Parathyroid adenoma (tissue), 2 donors: ENCODE measurements at regions not wholly inside any gene's neighbourhood (a gene's known extent, or its start where the extent isn't known, plus 50 kb on each side); places are given as distances from the start of the nearest gene placed in this dataset.

ENCODE experiments used
- H2AFZ ChIP-seq: fragments of 300-600 bp; sonication (generic); one replicate; pipeline ENCODE4 v1.7.0; 2017; ENCODE audit warnings: antibody characterized with exemption, mild to moderate bottlenecking
- H3K27ac ChIP-seq: fragments of 300-600 bp; sonication (generic); one replicate; pipeline ENCODE4 v1.7.0; 2017
- H3K27me3 ChIP-seq: fragments of 300-600 bp; sonication (generic); one replicate; pipeline ENCODE4 v1.7.0; 2017; ENCODE audit warnings: low read length; ENCODE audit not compliant: control insufficient read depth, insufficient read depth
- H3K36me3 ChIP-seq: fragments of 300-600 bp; sonication (generic); one replicate; pipeline ENCODE4 v1.7.0; 2017; ENCODE audit warnings: low read length; ENCODE audit not compliant: control insufficient read depth, insufficient read depth
- H3K4me1 ChIP-seq: fragments of 300-600 bp; sonication (generic); one replicate; pipeline ENCODE4 v1.7.0; 2017; ENCODE audit warnings: control low read depth
- H3K4me2 ChIP-seq: fragments of 300-600 bp; sonication (generic); one replicate; pipeline ENCODE4 v1.7.0; 2017; ENCODE audit warnings: low read length
- H3K4me3 ChIP-seq: fragments of 300-600 bp; sonication (generic); one replicate; pipeline ENCODE4 v1.7.0; 2017; ENCODE audit warnings: low read depth, low read length
- H3K79me2 ChIP-seq: fragments of 300-600 bp; sonication (generic); one replicate; pipeline ENCODE4 v1.7.0; 2017; ENCODE audit warnings: control low read depth
- H3K9ac ChIP-seq: fragments of 300-600 bp; sonication (generic); one replicate; pipeline ENCODE4 v1.7.0; 2017; ENCODE audit warnings: mild to moderate bottlenecking
- H3K9me3 ChIP-seq: fragments of 300-600 bp; sonication (generic); one replicate; pipeline ENCODE4 v1.7.0; 2017; ENCODE audit warnings: low read length; ENCODE audit not compliant: control insufficient read depth
- TF ChIP-seq, protein P1 (sequence below): fragments of 300-600 bp; sonication (generic); IDR thresholded peaks from one replicate; pipeline ENCODE4 v1.7.0; 2017; ENCODE audit warnings: antibody characterized with exemption, mild to moderate bottlenecking
- donor health status: primary hyperparathyroidism.

DNA sequence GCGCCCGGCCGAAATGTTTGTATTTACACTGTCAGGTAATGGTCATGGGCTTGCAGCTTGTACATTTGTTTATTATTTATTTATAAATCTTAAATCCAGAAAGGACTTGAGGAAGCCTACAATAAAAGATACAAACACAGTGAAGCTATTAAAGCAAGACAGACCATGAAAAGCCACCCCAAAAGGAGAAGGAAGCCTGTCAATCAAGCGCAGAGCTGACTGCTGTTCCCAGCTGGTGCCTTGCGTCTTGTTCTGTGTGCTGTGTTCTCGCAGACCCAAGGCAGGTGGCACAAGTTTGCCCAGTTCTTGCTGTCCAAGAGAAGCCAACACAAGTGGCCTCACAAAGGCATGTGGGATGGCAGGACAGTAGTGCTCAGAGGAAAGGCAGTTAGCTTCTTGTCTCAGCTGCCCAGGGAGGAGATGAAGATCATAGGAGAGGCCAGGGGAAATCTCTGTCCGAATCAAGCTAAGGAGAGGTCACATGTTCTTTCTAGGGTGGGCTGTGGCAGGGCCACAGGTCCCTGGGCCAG, 73.2 kb downstream of the SLC25A47 start:
- Histone ChIP-seq H3K4me2 (no peak overlapping the region), H3K36me3 (no peaks in the 10 kb centered on the region), H3K9me3 (no peaks in the 10 kb centered on the region), H3K9ac (no peak overlapping the region), H3K27ac (no peak overlapping the region), H3K27me3 (no peaks in the 10 kb centered on the region), H3K79me2 (peaks cover 8% of the 10 kb centered on the region), H2AFZ (no peak overlapping the region), H3K4me1 (no peaks in the 10 kb centered on the region), H3K4me3 (no peak overlapping the region)
- TF ChIP-seq, protein P1, sequence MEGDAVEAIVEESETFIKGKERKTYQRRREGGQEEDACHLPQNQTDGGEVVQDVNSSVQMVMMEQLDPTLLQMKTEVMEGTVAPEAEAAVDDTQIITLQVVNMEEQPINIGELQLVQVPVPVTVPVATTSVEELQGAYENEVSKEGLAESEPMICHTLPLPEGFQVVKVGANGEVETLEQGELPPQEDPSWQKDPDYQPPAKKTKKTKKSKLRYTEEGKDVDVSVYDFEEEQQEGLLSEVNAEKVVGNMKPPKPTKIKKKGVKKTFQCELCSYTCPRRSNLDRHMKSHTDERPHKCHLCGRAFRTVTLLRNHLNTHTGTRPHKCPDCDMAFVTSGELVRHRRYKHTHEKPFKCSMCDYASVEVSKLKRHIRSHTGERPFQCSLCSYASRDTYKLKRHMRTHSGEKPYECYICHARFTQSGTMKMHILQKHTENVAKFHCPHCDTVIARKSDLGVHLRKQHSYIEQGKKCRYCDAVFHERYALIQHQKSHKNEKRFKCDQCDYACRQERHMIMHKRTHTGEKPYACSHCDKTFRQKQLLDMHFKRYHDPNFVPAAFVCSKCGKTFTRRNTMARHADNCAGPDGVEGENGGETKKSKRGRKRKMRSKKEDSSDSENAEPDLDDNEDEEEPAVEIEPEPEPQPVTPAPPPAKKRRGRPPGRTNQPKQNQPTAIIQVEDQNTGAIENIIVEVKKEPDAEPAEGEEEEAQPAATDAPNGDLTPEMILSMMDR, result no peak

DNA sequence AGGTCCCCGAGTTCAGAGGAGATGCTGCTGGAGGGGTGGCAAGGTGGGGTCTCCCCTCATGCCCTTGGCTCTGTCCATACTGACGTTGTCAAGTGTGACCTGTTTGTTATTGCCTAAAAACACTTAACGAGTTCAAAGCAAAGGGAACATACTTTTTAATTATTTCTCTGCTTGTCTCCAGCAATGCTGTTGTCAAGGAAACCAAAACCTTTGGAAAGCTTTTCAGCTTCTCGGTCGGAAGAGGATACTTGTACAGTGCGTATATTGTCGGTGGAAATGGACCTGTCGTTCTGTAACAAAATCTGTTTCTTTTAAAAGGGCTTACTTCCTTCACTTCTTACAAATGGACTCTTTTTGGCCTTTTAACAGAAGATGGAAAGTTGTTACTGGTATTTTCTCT, 73.9 kb downstream of the SLC25A47 start:
- Histone ChIP-seq H3K36me3 (no peaks in the 10 kb centered on the region), H3K4me1 (no peaks in the 10 kb centered on the region), H3K4me2 (no peak overlapping the region), H3K4me3 (no peak overlapping the region), H2AFZ (no peak overlapping the region), H3K27me3 (no peaks in the 10 kb centered on the region), H3K9ac (no peak overlapping the region), H3K79me2 (peaks cover 8% of the 10 kb centered on the region), H3K9me3 (no peaks in the 10 kb centered on the region), H3K27ac (no peak overlapping the region)
- TF ChIP-seq, protein P1, result no peak

DNA sequence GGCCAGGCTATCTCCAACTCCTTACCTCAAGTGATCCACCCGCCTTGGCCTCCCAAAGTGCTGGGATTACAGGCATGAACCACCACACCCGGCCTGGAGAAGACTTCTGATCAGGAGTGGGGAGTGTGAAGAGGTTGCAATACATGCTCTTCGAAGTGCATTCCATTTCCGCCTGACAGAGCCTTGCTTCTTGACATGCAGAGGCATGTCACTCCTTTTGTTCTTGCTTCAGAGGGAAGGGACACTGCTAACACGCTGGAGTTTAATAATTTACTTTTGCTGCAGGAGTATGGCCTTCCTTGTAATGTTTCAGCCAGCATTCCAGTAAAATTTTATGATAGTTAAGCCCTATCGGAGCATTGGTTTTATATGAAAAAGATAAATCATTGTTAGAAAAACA, 74.9 kb downstream of the SLC25A47 start:
- Histone ChIP-seq H3K4me1 (no peaks in the 10 kb centered on the region), H3K27ac (no peak overlapping the region), H3K4me3 (no peak overlapping the region), H3K9me3 (no peaks in the 10 kb centered on the region), H3K36me3 (no peaks in the 10 kb centered on the region), H3K4me2 (no peak overlapping the region), H3K9ac (no peak overlapping the region), H3K27me3 (no peaks in the 10 kb centered on the region), H2AFZ (no peak overlapping the region), H3K79me2 (peaks cover 8% of the 10 kb centered on the region)
- TF ChIP-seq, protein P1, result no peak

DNA sequence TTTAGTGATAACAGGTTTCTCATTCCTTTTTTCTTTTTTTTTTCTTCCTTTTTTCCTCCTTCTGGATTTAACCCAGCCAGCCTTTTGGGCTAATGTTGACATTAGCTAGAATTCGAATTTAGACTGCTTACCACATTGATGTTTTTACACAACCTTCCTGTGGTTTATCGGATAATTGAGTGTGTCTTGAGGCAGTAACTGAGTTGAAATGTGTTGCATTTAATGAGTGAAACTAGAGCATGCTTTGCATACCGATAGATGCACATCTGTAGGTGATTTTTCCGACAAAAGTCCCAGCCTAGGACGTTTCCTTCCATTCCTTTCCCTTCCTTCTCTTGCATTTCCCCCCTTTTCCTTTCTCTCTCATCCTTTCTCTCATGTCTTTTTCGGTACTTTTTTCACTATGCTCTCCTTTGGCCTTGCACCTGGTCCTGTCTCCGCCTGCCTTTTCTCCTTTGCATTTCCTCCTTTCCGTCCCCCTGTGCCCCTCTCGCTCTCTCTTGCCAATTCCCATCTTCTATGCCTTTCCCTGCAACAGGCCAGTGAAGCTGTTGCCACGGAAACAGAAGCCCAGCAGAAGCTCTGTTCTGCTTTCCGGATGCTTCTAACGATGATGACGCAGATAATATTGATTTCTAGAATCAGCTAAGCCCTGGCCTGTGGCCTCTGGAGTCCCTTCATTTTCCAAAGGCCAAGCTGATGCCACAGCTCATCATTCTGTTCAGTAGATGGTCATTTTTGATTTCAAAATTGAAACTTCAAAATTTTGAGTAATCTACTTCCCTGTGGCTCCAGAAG, 76.1 kb downstream of the SLC25A47 start:
- Histone ChIP-seq H3K4me1 (no peaks in the 10 kb centered on the region), H3K9ac (no peak overlapping the region), H3K36me3 (no peaks in the 10 kb centered on the region), H3K4me2 (no peak overlapping the region), H3K9me3 (no peaks in the 10 kb centered on the region), H2AFZ (no peak overlapping the region), H3K79me2 (peaks cover 7% of the 10 kb centered on the region), H3K27ac (no peak overlapping the region), H3K4me3 (no peak overlapping the region), H3K27me3 (no peaks in the 10 kb centered on the region)
- TF ChIP-seq, protein P1, result no peak

DNA sequence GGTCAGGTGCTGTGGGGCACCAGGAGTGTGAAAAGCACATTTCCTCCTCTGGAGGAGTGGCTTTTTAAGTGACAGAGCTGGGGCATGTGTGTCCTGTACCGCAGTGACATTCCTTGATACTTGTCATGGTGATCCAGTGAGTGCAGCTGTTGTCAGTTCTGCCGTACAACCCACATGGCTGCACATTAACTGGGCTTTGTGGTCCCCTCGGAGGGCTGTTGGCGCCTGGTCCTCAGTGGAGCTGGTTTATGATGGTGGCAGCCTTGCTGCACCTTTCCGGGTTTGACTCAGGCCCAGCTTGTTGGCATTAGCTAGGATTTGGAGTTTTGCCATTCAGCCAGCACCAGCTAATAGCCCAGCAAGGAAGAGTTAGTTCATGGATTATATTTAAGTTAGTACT, 77.0 kb downstream of the SLC25A47 start:
- peaks cover 4% of the 10 kb centered on the region for H3K79me2 ChIP-seq
- no peak overlapping the region for H3K27ac ChIP-seq
- TF ChIP-seq, protein P1, result no peak
- H3K4me1 ChIP-seq, result no peaks in the 10 kb centered on the region
- H3K4me2 ChIP-seq, result no peak overlapping the region
- no peaks in the 10 kb centered on the region for H3K36me3 ChIP-seq
- no peaks in the 10 kb centered on the region for H3K27me3 ChIP-seq
- H2AFZ ChIP-seq, result no peak overlapping the region
- no peak overlapping the region for H3K4me3 ChIP-seq
- H3K9ac ChIP-seq, result no peak overlapping the region
- no peaks in the 10 kb centered on the region for H3K9me3 ChIP-seq
